Glutamatergic neuron (in vitro differentiated cells): ENCODE measurements at regions not wholly inside any gene's neighbourhood (a gene's known extent, or its start where the extent isn't known, plus 50 kb on each side); places are given as distances from the start of the nearest gene placed in this dataset.
"Not testable (repeated sequence)": the region's sequence is repeated elsewhere in the genome, so short reads cannot be mapped to it uniquely, and the experiment has no call there.

Experiments
- DNase-seq: peaks from one replicate; pipeline ENCODE4 v3.0.0; 2022
- H3K27ac Mint-ChIP-seq: one replicate; pipeline ENCODE4 v1.8.0; 2020; ENCODE audit warnings: mild to moderate bottlenecking, mixed read lengths, inconsistent platforms; ENCODE audit not compliant: unreplicated experiment
- H3K27me3 Mint-ChIP-seq: one replicate; pipeline ENCODE4 v1.8.0; 2020; ENCODE audit warnings: mild to moderate bottlenecking, moderate library complexity, mixed read lengths, inconsistent platforms; ENCODE audit not compliant: unreplicated experiment
- H3K36me3 Mint-ChIP-seq: one replicate; pipeline ENCODE4 v1.8.0; 2020; ENCODE audit warnings: mild to moderate bottlenecking, mixed read lengths, inconsistent platforms; ENCODE audit not compliant: unreplicated experiment
- H3K4me1 Mint-ChIP-seq: one replicate; pipeline ENCODE4 v1.8.0; 2020; ENCODE audit warnings: mild to moderate bottlenecking, low read depth, mixed read lengths, inconsistent platforms; ENCODE audit not compliant: unreplicated experiment
- H3K4me3 Mint-ChIP-seq: one replicate; pipeline ENCODE4 v1.8.0; 2020; ENCODE audit warnings: mild to moderate bottlenecking, mixed read lengths, inconsistent platforms; ENCODE audit not compliant: unreplicated experiment
- H3K9me3 Mint-ChIP-seq: one replicate; pipeline ENCODE4 v1.8.0; 2020; ENCODE audit warnings: mild to moderate bottlenecking, moderate library complexity, mixed read lengths, inconsistent platforms; ENCODE audit not compliant: unreplicated experiment
- TF ChIP-seq, protein P1 (sequence below): fragments of 200-600 bp; sonication (generic); IDR thresholded peaks from one replicate; pipeline ENCODE4 v1.5.0; 2021; ENCODE audit not compliant: partially characterized antibody, unreplicated experiment

DNA sequence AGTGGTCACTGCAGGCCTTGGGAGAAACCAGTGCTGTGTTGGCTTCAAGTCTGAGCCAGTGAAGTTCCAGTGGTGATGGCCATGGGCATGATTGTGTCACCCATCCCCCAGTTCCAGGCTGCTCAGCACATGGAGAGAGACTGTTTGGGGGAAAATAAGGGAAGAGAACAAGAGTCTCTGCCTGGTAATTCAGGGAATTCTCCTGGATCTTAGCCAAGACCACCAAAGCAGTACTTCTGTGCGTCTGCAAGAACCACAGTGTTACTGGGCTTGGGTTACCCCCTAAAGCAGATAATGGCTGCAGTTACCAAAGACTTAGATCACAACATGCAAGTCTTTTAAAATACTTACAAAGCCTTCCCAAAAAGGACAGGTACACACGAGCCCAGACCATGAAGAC, 225.0 kb upstream of the SEMA3C start:
- H3K4me1 Mint-ChIP-seq, result no peaks in the 10 kb centered on the region
- TF ChIP-seq, protein P1, sequence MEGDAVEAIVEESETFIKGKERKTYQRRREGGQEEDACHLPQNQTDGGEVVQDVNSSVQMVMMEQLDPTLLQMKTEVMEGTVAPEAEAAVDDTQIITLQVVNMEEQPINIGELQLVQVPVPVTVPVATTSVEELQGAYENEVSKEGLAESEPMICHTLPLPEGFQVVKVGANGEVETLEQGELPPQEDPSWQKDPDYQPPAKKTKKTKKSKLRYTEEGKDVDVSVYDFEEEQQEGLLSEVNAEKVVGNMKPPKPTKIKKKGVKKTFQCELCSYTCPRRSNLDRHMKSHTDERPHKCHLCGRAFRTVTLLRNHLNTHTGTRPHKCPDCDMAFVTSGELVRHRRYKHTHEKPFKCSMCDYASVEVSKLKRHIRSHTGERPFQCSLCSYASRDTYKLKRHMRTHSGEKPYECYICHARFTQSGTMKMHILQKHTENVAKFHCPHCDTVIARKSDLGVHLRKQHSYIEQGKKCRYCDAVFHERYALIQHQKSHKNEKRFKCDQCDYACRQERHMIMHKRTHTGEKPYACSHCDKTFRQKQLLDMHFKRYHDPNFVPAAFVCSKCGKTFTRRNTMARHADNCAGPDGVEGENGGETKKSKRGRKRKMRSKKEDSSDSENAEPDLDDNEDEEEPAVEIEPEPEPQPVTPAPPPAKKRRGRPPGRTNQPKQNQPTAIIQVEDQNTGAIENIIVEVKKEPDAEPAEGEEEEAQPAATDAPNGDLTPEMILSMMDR, result no peak
- no peaks in the 10 kb centered on the region for H3K36me3 Mint-ChIP-seq
- no peak overlapping the region for H3K27ac Mint-ChIP-seq
- H3K27me3 Mint-ChIP-seq, result no peaks in the 10 kb centered on the region
- no peak for DNase-seq
- H3K4me3 Mint-ChIP-seq, result no peak overlapping the region
- peaks cover 1% of the 10 kb centered on the region for H3K9me3 Mint-ChIP-seq

DNA sequence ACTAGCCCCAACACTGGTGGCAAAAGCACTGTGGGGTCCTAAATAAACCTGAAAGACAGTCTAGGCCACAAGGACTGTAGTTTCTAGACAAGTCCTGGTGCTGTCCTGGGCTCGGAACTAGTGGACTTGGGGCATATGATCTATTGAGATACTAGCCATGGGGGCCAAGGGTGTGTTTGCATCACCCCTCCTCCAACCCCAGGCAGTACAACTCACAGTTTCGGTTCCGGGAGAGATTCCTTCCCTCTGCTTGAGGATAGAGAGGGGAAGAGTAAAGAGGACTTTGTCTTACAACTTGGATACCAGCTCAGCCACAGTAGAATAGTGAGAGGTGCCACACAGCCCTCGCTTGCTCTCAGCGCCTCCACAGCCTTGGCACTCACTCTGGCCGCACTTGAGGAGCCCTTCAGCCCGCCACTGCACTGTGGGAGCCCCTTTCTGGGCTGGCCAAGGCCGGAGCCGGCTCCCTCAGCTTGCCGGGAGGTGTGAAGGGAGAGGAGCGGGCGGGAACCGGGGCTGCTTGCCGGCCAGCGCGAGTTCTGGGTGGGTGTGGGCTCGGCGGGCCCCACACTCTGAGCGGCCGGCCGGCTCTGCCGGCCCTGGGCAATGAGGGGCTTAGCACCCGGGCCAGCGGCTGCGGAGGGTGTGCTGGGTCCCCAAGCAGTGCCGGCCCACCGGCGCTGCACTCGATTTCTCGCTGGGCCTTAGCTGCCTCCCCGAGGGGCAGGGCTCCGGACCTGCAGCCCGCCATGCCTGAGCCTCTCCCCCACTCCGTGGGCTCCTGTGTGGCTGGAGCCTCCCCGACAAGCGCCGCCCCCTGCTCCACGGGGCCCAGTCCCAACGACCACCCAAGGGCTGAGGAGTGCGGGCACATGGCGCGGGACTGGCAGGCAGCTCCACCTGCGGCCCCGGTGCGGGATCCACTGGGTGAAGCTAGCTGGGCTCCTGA, 222.7 kb upstream of the SEMA3C start:
- H3K4me1 Mint-ChIP-seq, DNase-seq, H3K27me3 Mint-ChIP-seq, H3K36me3 Mint-ChIP-seq, H3K4me3 Mint-ChIP-seq, H3K9me3 Mint-ChIP-seq, H3K27ac Mint-ChIP-seq: not testable (repeated sequence)

GRCh38 chr7:81140775-81141174, 221.9 kb upstream of the SEMA3C start:
- no peak overlapping the region for H3K27ac Mint-ChIP-seq
- H3K9me3 Mint-ChIP-seq, result peaks cover 1% of the 10 kb centered on the region
- H3K4me3 Mint-ChIP-seq, result no peak overlapping the region
- no peaks in the 10 kb centered on the region for H3K27me3 Mint-ChIP-seq
- H3K4me1 Mint-ChIP-seq, result no peaks in the 10 kb centered on the region
- TF ChIP-seq, protein P1, result no peak
- H3K36me3 Mint-ChIP-seq, result no peaks in the 10 kb centered on the region
- DNase-seq, result no peak

- DNase-seq, result no peak
- Mint-ChIP-seq H3K4me1 (no peaks in the 10 kb centered on the region), H3K4me3 (no peak overlapping the region), H3K27me3 (no peaks in the 10 kb centered on the region), H3K27ac (no peak overlapping the region), H3K9me3 (peaks cover 1% of the 10 kb centered on the region), H3K36me3 (no peaks in the 10 kb centered on the region)
- TF ChIP-seq, protein P1, result no peak
These were observed 221.4 kb upstream of the SEMA3C start for GRCh38 chr7:81140252-81140651.

- Mint-ChIP-seq H3K9me3 (peaks cover 1% of the 10 kb centered on the region), H3K27me3 (no peaks in the 10 kb centered on the region), H3K27ac (no peak overlapping the region), H3K36me3 (no peaks in the 10 kb centered on the region), H3K4me1 (no peaks in the 10 kb centered on the region), H3K4me3 (no peak overlapping the region)
- no peak for DNase-seq
- TF ChIP-seq, protein P1, result no peak
These were observed 220.0 kb upstream of the SEMA3C start for GRCh38 chr7:81138870-81139269.
